ENCODE measurements at regions not wholly inside any gene's neighbourhood (a gene's known extent, or its start where the extent isn't known, plus 50 kb on each side); places are given as distances from the start of the nearest gene placed in this dataset.
"Not testable (repeated sequence)": the region's sequence is repeated elsewhere in the genome, so short reads cannot be mapped to it uniquely, and the experiment has no call there.

GRCh38 chr7:15073301-15073700, 170.8 kb upstream of the DGKB start:
- no peak for FAIRE-seq
- DNase-seq (ENCODE audit: insufficient read length, low spot score), result no peak

GRCh38 chr7:15068324-15068723, 165.8 kb upstream of the DGKB start:
- DNase-seq (ENCODE audit: insufficient read length, low spot score), result no peak
- TF ChIP-seq POLR2A (IDR thresholded peaks at IDR 0.05; ENCODE audit: low read depth, low read length) (no peak), PAX5 (IDR thresholded peaks at IDR 0.05; ENCODE audit: insufficient read depth, low read length, severe bottlenecking) (no peak), POLR2AphosphoS5 (IDR thresholded peaks at IDR 0.05; ENCODE audit: low read depth, low read length) (no peak), TAF1 (IDR thresholded peaks at IDR 0.05; ENCODE audit: low read depth, low read length) (no peak), POU2F2 (IDR thresholded peaks at IDR 0.05; ENCODE audit: low read depth, low read length) (no peak), SPI1 (IDR thresholded peaks at IDR 0.05; ENCODE audit: low read depth, low read length) (no peak)
- FAIRE-seq, result no peak

More at GRCh38 chr7:15073301-15073700, 170.8 kb upstream of the DGKB start:
- TF ChIP-seq PAX5 (IDR thresholded peaks at IDR 0.05; ENCODE audit: insufficient read depth, low read length, severe bottlenecking), result no peak
- no peak for TF ChIP-seq POLR2AphosphoS5 (IDR thresholded peaks at IDR 0.05; ENCODE audit: low read depth, low read length)
- TF ChIP-seq POU2F2 (IDR thresholded peaks at IDR 0.05; ENCODE audit: low read depth, low read length), result no peak
- no peak for TF ChIP-seq SPI1 (IDR thresholded peaks at IDR 0.05; ENCODE audit: low read depth, low read length)
- TF ChIP-seq TAF1 (IDR thresholded peaks at IDR 0.05; ENCODE audit: low read depth, low read length), result no peak
- TF ChIP-seq POLR2A (IDR thresholded peaks at IDR 0.05; ENCODE audit: low read depth, low read length), result no peak

- FAIRE-seq, result no peak
These were observed 154.7 kb upstream of the DGKB start for GRCh38 chr7:15057272-15057671.

GRCh38 chr7:15054304-15054703, 151.8 kb upstream of the DGKB start:
- not testable (repeated sequence) for DNase-seq (ENCODE audit: insufficient read length, low spot score); FAIRE-seq

More at GRCh38 chr7:15057272-15057671, 154.7 kb upstream of the DGKB start:
- no peak for TF ChIP-seq POLR2A (IDR thresholded peaks at IDR 0.05; ENCODE audit: low read depth, low read length)
- TF ChIP-seq PAX5 (IDR thresholded peaks at IDR 0.05; ENCODE audit: insufficient read depth, low read length, severe bottlenecking), result no peak
- TF ChIP-seq TAF1 (IDR thresholded peaks at IDR 0.05; ENCODE audit: low read depth, low read length), result no peak
- no peak for TF ChIP-seq POLR2AphosphoS5 (IDR thresholded peaks at IDR 0.05; ENCODE audit: low read depth, low read length)
- no peak for TF ChIP-seq POU2F2 (IDR thresholded peaks at IDR 0.05; ENCODE audit: low read depth, low read length)
- no peak for TF ChIP-seq SPI1 (IDR thresholded peaks at IDR 0.05; ENCODE audit: low read depth, low read length)
- no peak for DNase-seq (ENCODE audit: insufficient read length, low spot score)

- DNase-seq (ENCODE audit: insufficient read length, low spot score) (no peak), FAIRE-seq (no peak)
- TF ChIP-seq POU2F2 (IDR thresholded peaks at IDR 0.05; ENCODE audit: low read depth, low read length) (no peak), POLR2A (IDR thresholded peaks at IDR 0.05; ENCODE audit: low read depth, low read length) (no peak), TAF1 (IDR thresholded peaks at IDR 0.05; ENCODE audit: low read depth, low read length) (no peak), SPI1 (IDR thresholded peaks at IDR 0.05; ENCODE audit: low read depth, low read length) (no peak), PAX5 (IDR thresholded peaks at IDR 0.05; ENCODE audit: insufficient read depth, low read length, severe bottlenecking) (no peak), POLR2AphosphoS5 (IDR thresholded peaks at IDR 0.05; ENCODE audit: low read depth, low read length) (no peak)
These were observed 146.6 kb upstream of the DGKB start for GRCh38 chr7:15049157-15049556.

GRCh38 chr7:15046861-15047260, 144.3 kb upstream of the DGKB start:
- FAIRE-seq (no peak), DNase-seq (ENCODE audit: insufficient read length, low spot score) (no peak)
- TF ChIP-seq PAX5 (IDR thresholded peaks at IDR 0.05; ENCODE audit: insufficient read depth, low read length, severe bottlenecking) (no peak), TAF1 (IDR thresholded peaks at IDR 0.05; ENCODE audit: low read depth, low read length) (no peak), SPI1 (IDR thresholded peaks at IDR 0.05; ENCODE audit: low read depth, low read length) (no peak), POLR2A (IDR thresholded peaks at IDR 0.05; ENCODE audit: low read depth, low read length) (no peak), POU2F2 (IDR thresholded peaks at IDR 0.05; ENCODE audit: low read depth, low read length) (no peak), POLR2AphosphoS5 (IDR thresholded peaks at IDR 0.05; ENCODE audit: low read depth, low read length) (no peak)

- no peak for DNase-seq (ENCODE audit: insufficient read length, low spot score)
- TF ChIP-seq SPI1 (IDR thresholded peaks at IDR 0.05; ENCODE audit: low read depth, low read length), result no peak
- TF ChIP-seq POU2F2 (IDR thresholded peaks at IDR 0.05; ENCODE audit: low read depth, low read length), result no peak
- no peak for TF ChIP-seq POLR2AphosphoS5 (IDR thresholded peaks at IDR 0.05; ENCODE audit: low read depth, low read length)
- no peak for TF ChIP-seq PAX5 (IDR thresholded peaks at IDR 0.05; ENCODE audit: insufficient read depth, low read length, severe bottlenecking)
- TF ChIP-seq POLR2A (IDR thresholded peaks at IDR 0.05; ENCODE audit: low read depth, low read length), result no peak
- no peak for TF ChIP-seq TAF1 (IDR thresholded peaks at IDR 0.05; ENCODE audit: low read depth, low read length)
- no peak for FAIRE-seq
These were observed 141.4 kb upstream of the DGKB start for GRCh38 chr7:15043931-15044330.

- DNase-seq (ENCODE audit: insufficient read length, low spot score), result no peak
- no peak for FAIRE-seq
- TF ChIP-seq POLR2A (IDR thresholded peaks at IDR 0.05; ENCODE audit: low read depth, low read length), result no peak
- no peak for TF ChIP-seq SPI1 (IDR thresholded peaks at IDR 0.05; ENCODE audit: low read depth, low read length)
- TF ChIP-seq TAF1 (IDR thresholded peaks at IDR 0.05; ENCODE audit: low read depth, low read length), result no peak
- no peak for TF ChIP-seq POLR2AphosphoS5 (IDR thresholded peaks at IDR 0.05; ENCODE audit: low read depth, low read length)
- no peak for TF ChIP-seq PAX5 (IDR thresholded peaks at IDR 0.05; ENCODE audit: insufficient read depth, low read length, severe bottlenecking)
- no peak for TF ChIP-seq POU2F2 (IDR thresholded peaks at IDR 0.05; ENCODE audit: low read depth, low read length)
These were observed 139.9 kb upstream of the DGKB start for GRCh38 chr7:15042285-15043065.

- FAIRE-seq, result no peak
These were observed 138.7 kb upstream of the DGKB start for GRCh38 chr7:15041226-15041625.

More at GRCh38 chr7:15041226-15041625, 138.7 kb upstream of the DGKB start:
- no peak for DNase-seq (ENCODE audit: insufficient read length, low spot score)
- TF ChIP-seq PAX5 (IDR thresholded peaks at IDR 0.05; ENCODE audit: insufficient read depth, low read length, severe bottlenecking) (no peak), SPI1 (IDR thresholded peaks at IDR 0.05; ENCODE audit: low read depth, low read length) (no peak), POLR2AphosphoS5 (IDR thresholded peaks at IDR 0.05; ENCODE audit: low read depth, low read length) (no peak), TAF1 (IDR thresholded peaks at IDR 0.05; ENCODE audit: low read depth, low read length) (no peak), POU2F2 (IDR thresholded peaks at IDR 0.05; ENCODE audit: low read depth, low read length) (no peak), POLR2A (IDR thresholded peaks at IDR 0.05; ENCODE audit: low read depth, low read length) (no peak)

Data from GM12891 (cell line).